Keratinocyte (primary cell): ENCODE measurements at regions not wholly inside any gene's neighbourhood (a gene's known extent, or its start where the extent isn't known, plus 50 kb on each side); places are given as distances from the start of the nearest gene placed in this dataset.

Experiments used
- DNase-seq: peaks from one replicate; pipeline ENCODE4 v3.0.0-alpha.2; 2011; ENCODE audit warnings: low read depth, missing footprints, low spot score
- FAIRE-seq: peaks from 2 replicates; lab custom pipeline; 2011; peaks lifted over from hg19 to GRCh38; lab: Jason Lieb, UNC
- H2AFZ ChIP-seq: 2 replicates; pipeline ENCODE4 v1.6.0; 2012; ENCODE audit warnings: low read length, control low read depth, inconsistent platforms; ENCODE audit not compliant: control insufficient read depth
- H3K27ac ChIP-seq: 2 replicates; pipeline ENCODE4 v1.5.1; 2011; ENCODE audit warnings: low read length; ENCODE audit not compliant: control insufficient read depth, insufficient read depth
- H3K27me3 ChIP-seq: 3 replicates; pipeline ENCODE4 v1.6.0; 2011; ENCODE audit warnings: low read length; ENCODE audit not compliant: control insufficient read depth, insufficient read depth; ENCODE audit errors: extremely low read depth
- H3K36me3 ChIP-seq, 2 experiments: 2 replicates in 1 of 2; 3 replicates in 1 of 2; pipeline ENCODE4 v1.5.1; 2011; ENCODE audit warnings: low read length in 2 of 2, mild to moderate bottlenecking in 1 of 2; ENCODE audit not compliant: control insufficient read depth in 2 of 2, insufficient read depth in 2 of 2; ENCODE audit errors: extremely low read depth in 1 of 2
- H3K4me1 ChIP-seq: 3 replicates; pipeline ENCODE4 v1.5.1; 2011; ENCODE audit warnings: low read length; ENCODE audit not compliant: control insufficient read depth, insufficient read depth; ENCODE audit errors: extremely low read depth
- H3K4me2 ChIP-seq: 3 replicates; pipeline ENCODE4 v1.6.0; 2011; ENCODE audit warnings: low read depth, low read length; ENCODE audit not compliant: control insufficient read depth, insufficient read depth; ENCODE audit errors: extremely low read depth
- H3K4me3 ChIP-seq, 3 experiments: fragments of 200-600 bp in 1 of 3; sonication (generic) in 1 of 3; 2 replicates in 2 of 3; 3 replicates in 1 of 3; pipeline ENCODE4 v1.5.1; 2011 to 2016; ENCODE audit warnings: low read length in 3 of 3, mild to moderate bottlenecking in 3 of 3, control low read depth in 2 of 3, inconsistent platforms in 1 of 3, low read depth in 1 of 3, mixed read lengths in 1 of 3, mixed run types in 1 of 3, moderate library complexity in 1 of 3; ENCODE audit not compliant: control insufficient read depth in 2 of 3, insufficient read depth in 2 of 3; ENCODE audit errors: extremely low read depth in 1 of 3
- H3K79me2 ChIP-seq: 2 replicates; pipeline ENCODE4 v1.6.0; 2012; ENCODE audit warnings: low read length; ENCODE audit not compliant: control insufficient read depth, insufficient read depth
- H3K9ac ChIP-seq: 3 replicates; pipeline ENCODE4 v1.6.0; 2011; ENCODE audit warnings: low read length; ENCODE audit not compliant: control insufficient read depth, insufficient read depth; ENCODE audit errors: extremely low read depth
- H3K9me1 ChIP-seq: 3 replicates; pipeline ENCODE4 v1.6.0; 2011; ENCODE audit warnings: low read length; ENCODE audit not compliant: control insufficient read depth, insufficient read depth; ENCODE audit errors: extremely low read depth
- H3K9me3 ChIP-seq: 2 replicates; pipeline ENCODE4 v1.5.1; 2012; ENCODE audit warnings: low read depth, low read length; ENCODE audit not compliant: control insufficient read depth
- H4K20me1 ChIP-seq: 3 replicates; pipeline ENCODE4 v1.6.0; 2011; ENCODE audit warnings: low read length; ENCODE audit not compliant: control insufficient read depth, insufficient read depth; ENCODE audit errors: extremely low read depth
- EZH2 ChIP-seq: IDR thresholded peaks from one replicate; pipeline ENCODE4 v1.6.1; 2012; ENCODE audit warnings: inconsistent platforms, mild to moderate bottlenecking, low read length, moderate library complexity
- dilution Hi-C: fragments of 300-500 bp; cut with MboI; formaldehyde crosslinking; loops from one replicate; pipeline ENCODE4 v1.7.0; 2020; ENCODE audit warnings: low sequenced_read_pairs; ENCODE audit not compliant: extremely low pct_ligation_motif_present
- TF ChIP-seq, protein P1 (sequence below), 3 experiments: IDR thresholded peaks in 1 of 3; conservative IDR thresholded peaks in 1 of 3; optimal IDR thresholded peaks in 1 of 3; 2 replicates in 2 of 3; 3 replicates in 1 of 3; pipeline versions ENCODE3 to v1.5.1; 2011; ENCODE audit warnings: low read length in 3 of 3, mild to moderate bottlenecking in 3 of 3, moderate library complexity in 2 of 3, control low read depth in 1 of 3, inconsistent platforms in 1 of 3; ENCODE audit not compliant: insufficient read depth in 2 of 3; ENCODE audit errors: extremely low read depth in 1 of 3

DNA sequence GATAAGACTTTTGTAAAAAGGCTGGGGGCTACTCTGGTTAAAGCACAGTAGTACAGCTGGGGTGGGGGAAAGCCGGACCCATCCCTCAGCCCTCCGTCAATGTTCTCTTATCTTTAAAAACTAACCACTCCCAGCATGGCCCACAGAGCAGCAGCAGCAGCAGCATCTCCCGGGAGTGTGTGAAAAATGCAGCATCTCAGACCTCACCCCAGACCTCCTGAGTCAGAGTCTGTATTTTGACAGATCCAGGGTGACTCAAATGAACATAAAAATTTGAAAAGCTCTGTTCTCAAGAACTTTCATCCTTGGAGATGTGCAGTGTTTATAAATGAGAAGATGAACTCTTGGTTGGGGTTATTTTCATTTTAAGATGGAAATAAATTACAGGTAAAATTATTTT lies 277.7 kb upstream of the ECI2 start:
- H3K9ac ChIP-seq: no peak overlapping the region
- no peaks in the 10 kb centered on the region for H3K9me1 ChIP-seq
- no peak overlapping the region for H2AFZ ChIP-seq
- H3K79me2 ChIP-seq: no peaks in the 10 kb centered on the region
- no peak overlapping the region for H3K4me3 ChIP-seq
- no peak for TF ChIP-seq EZH2
- TF ChIP-seq, protein P1, sequence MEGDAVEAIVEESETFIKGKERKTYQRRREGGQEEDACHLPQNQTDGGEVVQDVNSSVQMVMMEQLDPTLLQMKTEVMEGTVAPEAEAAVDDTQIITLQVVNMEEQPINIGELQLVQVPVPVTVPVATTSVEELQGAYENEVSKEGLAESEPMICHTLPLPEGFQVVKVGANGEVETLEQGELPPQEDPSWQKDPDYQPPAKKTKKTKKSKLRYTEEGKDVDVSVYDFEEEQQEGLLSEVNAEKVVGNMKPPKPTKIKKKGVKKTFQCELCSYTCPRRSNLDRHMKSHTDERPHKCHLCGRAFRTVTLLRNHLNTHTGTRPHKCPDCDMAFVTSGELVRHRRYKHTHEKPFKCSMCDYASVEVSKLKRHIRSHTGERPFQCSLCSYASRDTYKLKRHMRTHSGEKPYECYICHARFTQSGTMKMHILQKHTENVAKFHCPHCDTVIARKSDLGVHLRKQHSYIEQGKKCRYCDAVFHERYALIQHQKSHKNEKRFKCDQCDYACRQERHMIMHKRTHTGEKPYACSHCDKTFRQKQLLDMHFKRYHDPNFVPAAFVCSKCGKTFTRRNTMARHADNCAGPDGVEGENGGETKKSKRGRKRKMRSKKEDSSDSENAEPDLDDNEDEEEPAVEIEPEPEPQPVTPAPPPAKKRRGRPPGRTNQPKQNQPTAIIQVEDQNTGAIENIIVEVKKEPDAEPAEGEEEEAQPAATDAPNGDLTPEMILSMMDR (optimal IDR thresholded peaks at IDR 0.05 in 1 of 3, IDR thresholded peaks at IDR 0.05 in 1 of 3, conservative IDR thresholded peaks at IDR 0.05 in 1 of 3; ENCODE audit: extremely low read depth in 1 of 3, insufficient read depth in 2 of 3, low read length in 3 of 3): no peak
- H3K27ac ChIP-seq: no peak overlapping the region
- no peak for DNase-seq
- no peak overlapping the region for H3K4me2 ChIP-seq
- H3K36me3 ChIP-seq: no peaks in the 10 kb centered on the region
- no peaks in the 10 kb centered on the region for H3K4me1 ChIP-seq
- no peaks in the 10 kb centered on the region for H3K9me3 ChIP-seq
- dilution Hi-C loops: no loop called here
- no peak for FAIRE-seq
- H3K27me3 ChIP-seq: no peaks in the 10 kb centered on the region
- no peaks in the 10 kb centered on the region for H4K20me1 ChIP-seq

DNA sequence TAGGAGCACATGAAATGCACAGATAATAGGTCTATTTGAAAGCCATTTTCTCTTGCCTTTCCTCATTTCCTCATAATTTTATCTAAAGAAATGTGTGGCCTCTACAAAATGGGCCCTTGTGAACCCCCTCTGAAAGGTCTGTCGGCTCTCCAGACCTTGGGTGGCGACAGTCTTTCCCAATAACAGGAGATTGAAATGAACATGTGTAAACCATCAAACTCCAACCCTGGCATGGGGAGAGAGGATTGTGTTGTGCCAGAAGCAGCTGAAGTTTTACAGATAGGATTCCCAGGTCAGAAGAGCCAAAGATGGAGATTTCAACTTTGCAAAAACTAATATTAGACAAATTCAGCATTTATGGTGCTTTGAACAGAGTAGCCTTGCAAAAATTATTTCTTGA lies 277.1 kb upstream of the ECI2 start:
- Histone ChIP-seq H3K27ac (no peak overlapping the region), H3K27me3 (no peaks in the 10 kb centered on the region), H3K9me3 (no peaks in the 10 kb centered on the region), H3K9me1 (no peaks in the 10 kb centered on the region), H3K9ac (no peak overlapping the region), H2AFZ (no peak overlapping the region), H3K79me2 (no peaks in the 10 kb centered on the region), H3K4me1 (no peaks in the 10 kb centered on the region), H3K36me3 (no peaks in the 10 kb centered on the region), H4K20me1 (no peaks in the 10 kb centered on the region), H3K4me3 (no peak overlapping the region), H3K4me2 (no peak overlapping the region)
- TF ChIP-seq, protein P1 (optimal IDR thresholded peaks at IDR 0.05 in 1 of 3, IDR thresholded peaks at IDR 0.05 in 1 of 3, conservative IDR thresholded peaks at IDR 0.05 in 1 of 3; ENCODE audit: extremely low read depth in 1 of 3, insufficient read depth in 2 of 3, low read length in 3 of 3): no peak
- no peak for TF ChIP-seq EZH2
- FAIRE-seq (no peak), DNase-seq (no peak)
- dilution Hi-C loops: no loop called here
